ENCODE measurements at regions not wholly inside any gene's neighbourhood (a gene's known extent, or its start where the extent isn't known, plus 50 kb on each side); places are given as distances from the start of the nearest gene placed in this dataset.

GRCh38 chr5:33270671-33271070 lies 170.1 kb upstream of the TARS1 start:
- Histone ChIP-seq H3K27me3 (no peaks in the 10 kb centered on the region), H3K4me1 (no peaks in the 10 kb centered on the region), H3K36me3 (no peaks in the 10 kb centered on the region), H3K27ac (no peak overlapping the region), H3K4me3 (no peak overlapping the region), H3K9ac (ENCODE audit: low read depth in 2 of 2, low read length in 2 of 2) (no peak overlapping the region), H3K9me3 (no peaks in the 10 kb centered on the region)
- DNase-seq: no peak
- TF ChIP-seq CTCF (IDR thresholded peaks at IDR 0.05): no peak
- intact Hi-C loops (cut with DNase I): no loop called here

- H3K36me3 ChIP-seq: no peaks in the 10 kb centered on the region
- TF ChIP-seq CTCF (IDR thresholded peaks at IDR 0.05): no peak
- no peak overlapping the region for H3K9ac ChIP-seq (ENCODE audit: low read depth in 2 of 2, low read length in 2 of 2)
- H3K9me3 ChIP-seq: no peaks in the 10 kb centered on the region
- H3K27me3 ChIP-seq: no peaks in the 10 kb centered on the region
- intact Hi-C loops (cut with DNase I): no loop called here
- H3K4me1 ChIP-seq: no peaks in the 10 kb centered on the region
- no peak overlapping the region for H3K27ac ChIP-seq
- DNase-seq: no peak
- H3K4me3 ChIP-seq: no peak overlapping the region
Measured at GRCh38 chr5:33271606-33272005, 169.2 kb upstream of the TARS1 start.

- H3K36me3 ChIP-seq: no peaks in the 10 kb centered on the region
- H3K27me3 ChIP-seq: no peaks in the 10 kb centered on the region
- no peak overlapping the region for H3K9ac ChIP-seq (ENCODE audit: low read depth in 2 of 2, low read length in 2 of 2)
- no peaks in the 10 kb centered on the region for H3K4me1 ChIP-seq
- no peaks in the 10 kb centered on the region for H3K9me3 ChIP-seq
- no peak for DNase-seq
- no peak for TF ChIP-seq CTCF (IDR thresholded peaks at IDR 0.05)
- intact Hi-C loops (cut with DNase I): no loop called here
- no peak overlapping the region for H3K4me3 ChIP-seq
- H3K27ac ChIP-seq: no peak overlapping the region
Measured at GRCh38 chr5:33272288-33272687, 168.5 kb upstream of the TARS1 start.

GRCh38 chr5:33273985-33274384 lies 166.8 kb upstream of the TARS1 start:
- no peaks in the 10 kb centered on the region for H3K27me3 ChIP-seq
- intact Hi-C loops (cut with DNase I): no loop called here
- H3K27ac ChIP-seq: no peak overlapping the region
- H3K4me3 ChIP-seq: no peak overlapping the region
- TF ChIP-seq CTCF (IDR thresholded peaks at IDR 0.05): no peak
- no peak for DNase-seq
- no peaks in the 10 kb centered on the region for H3K4me1 ChIP-seq
- no peaks in the 10 kb centered on the region for H3K9me3 ChIP-seq
- no peaks in the 10 kb centered on the region for H3K36me3 ChIP-seq
- H3K9ac ChIP-seq (ENCODE audit: low read depth in 2 of 2, low read length in 2 of 2): no peak overlapping the region

GRCh38 chr5:33275391-33275790 lies 165.4 kb upstream of the TARS1 start:
- no peak overlapping the region for H3K27ac ChIP-seq
- no peak overlapping the region for H3K9ac ChIP-seq (ENCODE audit: low read depth in 2 of 2, low read length in 2 of 2)
- H3K4me3 ChIP-seq: no peak overlapping the region
- no peaks in the 10 kb centered on the region for H3K9me3 ChIP-seq
- DNase-seq: no peak
- H3K27me3 ChIP-seq: no peaks in the 10 kb centered on the region
- no peaks in the 10 kb centered on the region for H3K36me3 ChIP-seq
- intact Hi-C loops (cut with DNase I): no loop called here
- H3K4me1 ChIP-seq: no peaks in the 10 kb centered on the region
- TF ChIP-seq CTCF (IDR thresholded peaks at IDR 0.05): no peak

Measured in colonic mucosa (tissue), 4 donors.